K562 (cell line): ENCODE measurements at regions not wholly inside any gene's neighbourhood (a gene's known extent, or its start where the extent isn't known, plus 50 kb on each side); places are given as distances from the start of the nearest gene placed in this dataset.
A peak's percentile ranks its signal among the peaks of the same experiment; 100 is the strongest.

Experiments used
- ARID1B ChIP-seq: fragments of 450-650 bp; IDR thresholded peaks from 2 replicates; pipeline ENCODE4 v1.6.1; 2016; ENCODE audit warnings: antibody characterized with exemption, mild to moderate bottlenecking, inconsistent platforms
- CBX3 ChIP-seq, 2 experiments: IDR thresholded peaks; 1 replicate in 1 of 2; 2 replicates in 1 of 2; pipeline ENCODE4 v1.6.1; 2012; ENCODE audit warnings: inconsistent platforms in 2 of 2, low read length in 2 of 2, borderline replicate concordance in 1 of 2, control low read depth in 1 of 2
- CSDE1 ChIP-seq, 2 experiments: fragments of 450-650 bp; IDR thresholded peaks; 2 replicates each; pipeline ENCODE4 v1.6.1; 2016; ENCODE audit warnings: mild to moderate bottlenecking in 1 of 2
- EP300 ChIP-seq: IDR thresholded peaks from 2 replicates; pipeline ENCODE4 v1.6.1; 2012; ENCODE audit warnings: low read length, improper control_type of control experiment
- GABPA ChIP-seq: fragments of 200-800 bp; sonication (Bioruptor generic); conservative IDR thresholded peaks from 2 replicates; pipeline ENCODE4 v1.6.1; 2016; ENCODE audit warnings: low read depth, missing genetic modification characterization, missing compliant biosample characterization
- HIVEP1 ChIP-seq: fragments of 250-450 bp; sonication (Bioruptor Pico); IDR thresholded peaks from 2 replicates; pipeline ENCODE4 v1.4.0; 2020; ENCODE audit warnings: mild to moderate bottlenecking
- HMGN3 ChIP-seq: IDR thresholded peaks from 2 replicates; pipeline ENCODE4 v1.6.1; 2011; ENCODE audit warnings: borderline replicate concordance, low read depth, mild to moderate bottlenecking, mixed read lengths, low read length; ENCODE audit not compliant: insufficient read length; ENCODE audit errors: extremely low read depth
- JUN ChIP-seq, 2 experiments: sonication (generic) in 1 of 2; formaldehyde crosslinking in 1 of 2; IDR thresholded peaks; 2 replicates each; pipeline versions ENCODE4 v1.6.1 to v1.8.0; 2012 to 2022; ENCODE audit warnings: borderline replicate concordance in 2 of 2, mild to moderate bottlenecking in 2 of 2, improper control_type of control experiment in 1 of 2, low read depth in 1 of 2, low read length in 1 of 2, missing genetic modification reagents in 1 of 2
- NEUROD1 ChIP-seq: fragments of 150-350 bp; IDR thresholded peaks from 2 replicates; pipeline ENCODE4 v1.6.1; 2014; ENCODE audit warnings: borderline replicate concordance, low read length, low read depth; ENCODE audit not compliant: partially characterized antibody
- POLR2H ChIP-seq: IDR thresholded peaks from 2 replicates; pipeline ENCODE4 v1.6.1; 2016; ENCODE audit warnings: missing genetic modification characterization, low read depth, mild to moderate bottlenecking, control low read depth, missing compliant biosample characterization, moderate library complexity
- PTTG1 ChIP-seq: fragments of 450-650 bp; IDR thresholded peaks from 2 replicates; pipeline ENCODE4 v1.6.1; 2016; ENCODE audit warnings: low read depth, mild to moderate bottlenecking, missing genetic modification characterization, missing compliant biosample characterization
- RCOR1 ChIP-seq, 2 experiments: IDR thresholded peaks; 2 replicates each; pipeline ENCODE4 v1.6.1; 2012; ENCODE audit warnings: low read depth in 2 of 2, low read length in 2 of 2, borderline replicate concordance in 1 of 2, improper control_type of control experiment in 1 of 2
- STAG1 ChIP-seq: sonication (generic); formaldehyde crosslinking; IDR thresholded peaks from 2 replicates; pipeline ENCODE4 v1.5.0; 2020; ENCODE audit warnings: missing genetic modification reagents, borderline replicate concordance
- TOE1 ChIP-seq, 2 experiments: fragments of 450-650 bp in 1 of 2; sonication (generic) in 1 of 2; formaldehyde crosslinking in 1 of 2; IDR thresholded peaks; 2 replicates each; pipeline versions ENCODE4 v1.7.1 to v1.8.0; 2016 to 2022; ENCODE audit warnings: borderline replicate concordance in 2 of 2, mild to moderate bottlenecking in 2 of 2, antibody characterized with exemption in 1 of 2, inconsistent platforms in 1 of 2, low read depth in 1 of 2, missing genetic modification reagents in 1 of 2, moderate library complexity in 1 of 2
- YY1 ChIP-seq, 3 experiments: IDR thresholded peaks; 2 replicates each; pipeline ENCODE4 v1.6.1; 2011; ENCODE audit warnings: low read length in 2 of 3, mild to moderate bottlenecking in 2 of 3, moderate library complexity in 2 of 3, borderline replicate concordance in 1 of 3, control low read depth in 1 of 3, low read depth in 1 of 3; ENCODE audit not compliant: insufficient read depth in 3 of 3, insufficient replicate concordance in 2 of 3, control insufficient read depth in 1 of 3, insufficient read length in 1 of 3; ENCODE audit errors: extremely low read depth in 1 of 3
- ZNF77 ChIP-seq: fragments of 250-450 bp; sonication (Bioruptor Pico); IDR thresholded peaks from 2 replicates; pipeline ENCODE4 v1.5.0; 2020
- ZNF778 ChIP-seq: fragments of 450-650 bp; formaldehyde crosslinking; IDR thresholded peaks from 2 replicates; pipeline ENCODE4 v1.4.0; 2020; ENCODE audit warnings: mild to moderate bottlenecking, moderate library complexity
- TF ChIP-seq, protein P1 (sequence below): fragments of 250-450 bp; sonication (Bioruptor Pico); IDR thresholded peaks from 2 replicates; pipeline ENCODE4 v1.4.0; 2020
- TF ChIP-seq, protein P2 (sequence below), 2 experiments: fragments of 450-650 bp in 1 of 2; sonication (generic) in 1 of 2; formaldehyde crosslinking in 1 of 2; IDR thresholded peaks in 1 of 2; conservative IDR thresholded peaks in 1 of 2; 2 replicates each; pipeline versions ENCODE4 v1.6.1 to v1.8.1; 2016 to 2023; ENCODE audit warnings: mild to moderate bottlenecking in 2 of 2, moderate library complexity in 2 of 2, inconsistent platforms in 1 of 2, missing genetic modification reagents in 1 of 2

DNA sequence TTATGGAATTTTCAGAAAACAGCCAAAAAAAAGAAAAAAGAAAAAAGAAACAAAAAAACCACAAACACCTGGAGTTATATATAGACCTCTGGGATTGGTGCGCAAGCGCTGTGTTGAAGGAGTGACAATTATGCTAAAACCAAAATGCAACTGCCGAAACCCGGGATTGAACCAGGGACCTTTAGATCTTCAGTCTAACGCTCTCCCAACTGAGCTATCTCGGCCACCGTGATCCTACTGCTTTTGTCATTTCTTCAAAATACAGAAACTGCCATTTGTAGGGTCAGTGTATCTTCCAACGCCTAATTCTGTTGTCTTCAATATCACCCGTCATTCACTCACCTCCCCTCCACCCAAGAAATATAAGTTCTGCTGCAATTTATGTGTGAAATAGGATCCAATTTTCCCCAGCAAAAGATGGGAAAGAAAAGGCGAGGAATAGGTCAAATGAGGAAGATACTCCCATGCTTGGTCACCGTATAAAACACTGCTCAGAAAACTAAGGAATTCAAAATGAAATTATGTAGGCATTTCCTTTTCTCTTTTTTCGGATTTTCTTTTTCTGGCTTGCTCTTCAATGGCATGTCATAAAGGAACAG is 116.0 kb downstream of the TRIM27 start (continued):
- TF ChIP-seq, protein P1, sequence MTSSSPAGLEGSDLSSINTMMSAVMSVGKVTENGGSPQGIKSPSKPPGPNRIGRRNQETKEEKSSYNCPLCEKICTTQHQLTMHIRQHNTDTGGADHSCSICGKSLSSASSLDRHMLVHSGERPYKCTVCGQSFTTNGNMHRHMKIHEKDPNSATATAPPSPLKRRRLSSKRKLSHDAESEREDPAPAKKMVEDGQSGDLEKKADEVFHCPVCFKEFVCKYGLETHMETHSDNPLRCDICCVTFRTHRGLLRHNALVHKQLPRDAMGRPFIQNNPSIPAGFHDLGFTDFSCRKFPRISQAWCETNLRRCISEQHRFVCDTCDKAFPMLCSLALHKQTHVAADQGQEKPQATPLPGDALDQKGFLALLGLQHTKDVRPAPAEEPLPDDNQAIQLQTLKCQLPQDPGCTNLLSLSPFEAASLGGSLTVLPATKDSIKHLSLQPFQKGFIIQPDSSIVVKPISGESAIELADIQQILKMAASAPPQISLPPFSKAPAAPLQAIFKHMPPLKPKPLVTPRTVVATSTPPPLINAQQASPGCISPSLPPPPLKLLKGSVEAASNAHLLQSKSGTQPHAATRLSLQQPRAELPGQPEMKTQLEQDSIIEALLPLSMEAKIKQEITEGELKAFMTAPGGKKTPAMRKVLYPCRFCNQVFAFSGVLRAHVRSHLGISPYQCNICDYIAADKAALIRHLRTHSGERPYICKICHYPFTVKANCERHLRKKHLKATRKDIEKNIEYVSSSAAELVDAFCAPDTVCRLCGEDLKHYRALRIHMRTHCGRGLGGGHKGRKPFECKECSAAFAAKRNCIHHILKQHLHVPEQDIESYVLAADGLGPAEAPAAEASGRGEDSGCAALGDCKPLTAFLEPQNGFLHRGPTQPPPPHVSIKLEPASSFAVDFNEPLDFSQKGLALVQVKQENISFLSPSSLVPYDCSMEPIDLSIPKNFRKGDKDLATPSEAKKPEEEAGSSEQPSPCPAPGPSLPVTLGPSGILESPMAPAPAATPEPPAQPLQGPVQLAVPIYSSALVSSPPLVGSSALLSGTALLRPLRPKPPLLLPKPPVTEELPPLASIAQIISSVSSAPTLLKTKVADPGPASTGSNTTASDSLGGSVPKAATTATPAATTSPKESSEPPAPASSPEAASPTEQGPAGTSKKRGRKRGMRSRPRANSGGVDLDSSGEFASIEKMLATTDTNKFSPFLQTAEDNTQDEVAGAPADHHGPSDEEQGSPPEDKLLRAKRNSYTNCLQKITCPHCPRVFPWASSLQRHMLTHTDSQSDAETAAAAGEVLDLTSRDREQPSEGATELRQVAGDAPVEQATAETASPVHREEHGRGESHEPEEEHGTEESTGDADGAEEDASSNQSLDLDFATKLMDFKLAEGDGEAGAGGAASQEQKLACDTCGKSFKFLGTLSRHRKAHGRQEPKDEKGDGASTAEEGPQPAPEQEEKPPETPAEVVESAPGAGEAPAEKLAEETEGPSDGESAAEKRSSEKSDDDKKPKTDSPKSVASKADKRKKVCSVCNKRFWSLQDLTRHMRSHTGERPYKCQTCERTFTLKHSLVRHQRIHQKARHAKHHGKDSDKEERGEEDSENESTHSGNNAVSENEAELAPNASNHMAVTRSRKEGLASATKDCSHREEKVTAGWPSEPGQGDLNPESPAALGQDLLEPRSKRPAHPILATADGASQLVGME, result no peak
- peak; percentile 49 for TF ChIP-seq NEUROD1
- TF ChIP-seq POLR2H, result peak; percentile 99
- TF ChIP-seq PTTG1 (tag), result no peak
- peak in 1 of 2 experiments; percentile 89; a peak in 2 of 3 replicates for TF ChIP-seq CBX3 (IDR thresholded peaks at IDR 0.05; ENCODE audit: borderline replicate concordance in 1 of 2, low read length in 2 of 2)
- no peak; a peak in 1 of 4 replicates for TF ChIP-seq RCOR1 (IDR thresholded peaks at IDR 0.05; ENCODE audit: borderline replicate concordance in 1 of 2, low read depth in 2 of 2, low read length in 2 of 2)
- TF ChIP-seq TOE1 (IDR thresholded peaks at IDR 0.05; ENCODE audit: borderline replicate concordance), result peak; percentile 56; the same call in 1 of the 2 replicates
- no peak for TF ChIP-seq TOE1 (CRISPR knock-in tag; IDR thresholded peaks at IDR 0.05; ENCODE audit: borderline replicate concordance, low read depth)
- peak in 1 of 2 experiments; percentile 74; a peak in 1 of 4 replicates for TF ChIP-seq CSDE1 (IDR thresholded peaks at IDR 0.05)
- TF ChIP-seq YY1 (IDR thresholded peaks at IDR 0.05; ENCODE audit: borderline replicate concordance in 1 of 3, control insufficient read depth in 1 of 3, extremely low read depth in 1 of 3, insufficient read depth in 3 of 3, insufficient read length in 1 of 3, insufficient replicate concordance in 2 of 3, low read depth in 1 of 3, low read length in 2 of 3), result peak in 1 of 3 experiments; percentile 48
- TF ChIP-seq STAG1 (CRISPR knock-in tag), result no peak
- no peak for TF ChIP-seq ZNF77 (CRISPR knock-in tag)
- peak; percentile 79 for TF ChIP-seq EP300
- no peak for TF ChIP-seq JUN (IDR thresholded peaks at IDR 0.05; ENCODE audit: borderline replicate concordance, low read depth, low read length)
- TF ChIP-seq JUN (CRISPR knock-in tag; IDR thresholded peaks at IDR 0.05; ENCODE audit: borderline replicate concordance), result no peak
- peak; percentile 20; the same call in 1 of the 2 replicates for TF ChIP-seq ARID1B
- TF ChIP-seq GABPA (tag), result 0 out of 2 replicates have a peak, but pooled peaks have one; percentile 27
- TF ChIP-seq ZNF778 (CRISPR knock-in tag), result no peak
- TF ChIP-seq, protein P2, sequence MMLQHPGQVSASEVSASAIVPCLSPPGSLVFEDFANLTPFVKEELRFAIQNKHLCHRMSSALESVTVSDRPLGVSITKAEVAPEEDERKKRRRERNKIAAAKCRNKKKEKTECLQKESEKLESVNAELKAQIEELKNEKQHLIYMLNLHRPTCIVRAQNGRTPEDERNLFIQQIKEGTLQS (IDR thresholded peaks at IDR 0.05), result no peak
- TF ChIP-seq, protein P2 (CRISPR knock-in tag; conservative IDR thresholded peaks at IDR 0.05), result no peak; the same call in 1 of the 2 replicates
- TF ChIP-seq HIVEP1 (CRISPR knock-in tag), result no peak
- TF ChIP-seq HMGN3, result no peak
